WTC11 (cell line): ENCODE measurements at regions not wholly inside any gene's neighbourhood (a gene's known extent, or its start where the extent isn't known, plus 50 kb on each side); places are given as distances from the start of the nearest gene placed in this dataset.

Experiments used
- ATAC-seq: fragments of 200-7000 bp; cut with Tn5 transposase; 2 replicates; pipeline ENCODE4 v1.10.0; 2021; ENCODE audit warnings: mild to moderate bottlenecking, moderate library complexity
- CTCF ChIA-PET: fragments of 300-600 bp; sonication (Branson Sonifier 250); formaldehyde crosslinking; loops from one replicate; lab custom pipeline; 2021; ENCODE audit warnings: antibody characterized with exemption; lab: Charles Lee
- POLR2A ChIA-PET: fragments of 350-600 bp; sonication (Branson Sonifier 250); formaldehyde crosslinking; loops from one replicate; lab custom pipeline; 2021; ENCODE audit warnings: antibody characterized with exemption; lab: Charles Lee
- DNase-seq: peaks from one replicate; pipeline ENCODE4 v3.0.0; 2021; ENCODE audit warnings: low spot score
- H3K27ac Mint-ChIP-seq: 2 replicates; pipeline ENCODE4 v1.8.0; 2021; ENCODE audit warnings: mixed read lengths
- H3K27me3 Mint-ChIP-seq: 2 replicates; pipeline ENCODE4 v1.8.0; 2021; ENCODE audit warnings: low read depth, mild to moderate bottlenecking, moderate library complexity, mixed read lengths
- H3K36me3 Mint-ChIP-seq: 2 replicates; pipeline ENCODE4 v1.8.0; 2021; ENCODE audit warnings: mixed read lengths
- H3K4me1 Mint-ChIP-seq: 2 replicates; pipeline ENCODE4 v1.8.0; 2022; ENCODE audit warnings: mixed read lengths
- H3K4me3 Mint-ChIP-seq: 2 replicates; pipeline ENCODE4 v1.8.0; 2021; ENCODE audit warnings: mild to moderate bottlenecking, moderate library complexity, mixed read lengths
- H3K9me3 Mint-ChIP-seq: 2 replicates; pipeline ENCODE4 v1.8.0; 2021; ENCODE audit warnings: mixed read lengths
- ATF1 ChIP-seq: sonication (generic); formaldehyde crosslinking; IDR thresholded peaks from 2 replicates; pipeline ENCODE4 v1.8.1; 2023; ENCODE audit warnings: mild to moderate bottlenecking, moderate library complexity, missing genetic modification reagents
- E2F5 ChIP-seq: sonication (generic); formaldehyde crosslinking; IDR thresholded peaks from 2 replicates; pipeline ENCODE4 v1.8.1; 2022; ENCODE audit warnings: mild to moderate bottlenecking, moderate library complexity, missing genetic modification reagents
- EMX1 ChIP-seq: fragments of 250-450 bp; sonication (Bioruptor Pico); IDR thresholded peaks from 2 replicates; pipeline ENCODE4 v1.8.0; 2021; ENCODE audit warnings: mild to moderate bottlenecking
- FOXP1 ChIP-seq: sonication (generic); formaldehyde crosslinking; IDR thresholded peaks from 2 replicates; pipeline ENCODE4 v1.8.0; 2022; ENCODE audit warnings: missing genetic modification reagents, mild to moderate bottlenecking, moderate library complexity, borderline replicate concordance
- MLX ChIP-seq: sonication (generic); formaldehyde crosslinking; IDR thresholded peaks from 2 replicates; pipeline ENCODE4 v1.8.1; 2023; ENCODE audit warnings: mild to moderate bottlenecking, missing genetic modification reagents, moderate library complexity
- NFYB ChIP-seq: sonication (generic); formaldehyde crosslinking; conservative IDR thresholded peaks from 2 replicates; pipeline ENCODE4 v1.8.0; 2022; ENCODE audit warnings: low read depth, missing genetic modification reagents
- ZNF232 ChIP-seq: sonication (generic); formaldehyde crosslinking; IDR thresholded peaks from 2 replicates; pipeline ENCODE4 v1.8.0; 2022; ENCODE audit warnings: mild to moderate bottlenecking, missing genetic modification reagents
- ZNF281 ChIP-seq: sonication (generic); formaldehyde crosslinking; IDR thresholded peaks from 2 replicates; pipeline ENCODE4 v1.8.0; 2023; ENCODE audit warnings: mild to moderate bottlenecking, missing genetic modification reagents
- ZNF317 ChIP-seq: sonication (generic); formaldehyde crosslinking; IDR thresholded peaks from 2 replicates; pipeline ENCODE4 v1.8.1; 2023; ENCODE audit warnings: low read depth, mild to moderate bottlenecking, moderate library complexity, missing genetic modification reagents, borderline replicate concordance
- ZNF423 ChIP-seq: fragments of 250-450 bp; sonication (Bioruptor Pico); IDR thresholded peaks from 2 replicates; pipeline ENCODE4 v2.1.2; 2022; ENCODE audit warnings: mild to moderate bottlenecking, moderate library complexity
- TF ChIP-seq, protein P1 (sequence below): sonication (generic); formaldehyde crosslinking; IDR thresholded peaks from 2 replicates; pipeline ENCODE4 v1.8.1; 2023; ENCODE audit warnings: mild to moderate bottlenecking, missing genetic modification reagents, borderline replicate concordance
- TF ChIP-seq, protein P2 (sequence below): sonication (generic); formaldehyde crosslinking; conservative IDR thresholded peaks from 2 replicates; pipeline ENCODE4 v1.8.1; 2022; ENCODE audit warnings: mild to moderate bottlenecking, missing genetic modification reagents
- TF ChIP-seq, protein P3 (sequence below): sonication (generic); formaldehyde crosslinking; IDR thresholded peaks from 2 replicates; pipeline ENCODE4 v1.8.1; 2023; ENCODE audit warnings: mild to moderate bottlenecking, missing genetic modification reagents
- TF ChIP-seq, protein P4 (sequence below): sonication (generic); formaldehyde crosslinking; IDR thresholded peaks from 2 replicates; pipeline ENCODE4 v1.8.0; 2023; ENCODE audit warnings: missing genetic modification reagents, mild to moderate bottlenecking, borderline replicate concordance
- TF ChIP-seq, protein P5 (sequence below): sonication (generic); formaldehyde crosslinking; IDR thresholded peaks from 2 replicates; pipeline ENCODE4 v1.8.0; 2022; ENCODE audit warnings: mild to moderate bottlenecking, missing genetic modification reagents

DNA sequence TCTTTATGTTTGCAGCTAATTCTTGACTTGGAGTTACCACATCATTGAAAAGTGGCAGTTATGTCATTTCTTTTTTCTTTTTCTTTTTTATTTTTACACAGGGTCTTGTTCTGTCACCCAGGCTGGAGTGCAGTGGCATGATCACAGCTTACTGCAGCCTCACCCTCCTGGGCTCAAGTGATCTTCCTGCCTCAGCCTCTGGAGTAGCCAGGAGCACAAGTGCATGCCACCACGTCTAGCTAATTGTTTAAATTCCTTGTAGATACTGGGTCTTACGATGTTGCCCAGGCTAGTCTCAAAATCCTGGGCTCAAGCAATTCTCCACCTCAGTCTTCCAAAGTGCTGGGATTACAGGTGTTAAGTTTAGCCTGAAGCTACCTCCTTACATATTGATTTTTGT is 52.1 kb upstream of the KANK4 start (continued):
- TF ChIP-seq, protein P1, sequence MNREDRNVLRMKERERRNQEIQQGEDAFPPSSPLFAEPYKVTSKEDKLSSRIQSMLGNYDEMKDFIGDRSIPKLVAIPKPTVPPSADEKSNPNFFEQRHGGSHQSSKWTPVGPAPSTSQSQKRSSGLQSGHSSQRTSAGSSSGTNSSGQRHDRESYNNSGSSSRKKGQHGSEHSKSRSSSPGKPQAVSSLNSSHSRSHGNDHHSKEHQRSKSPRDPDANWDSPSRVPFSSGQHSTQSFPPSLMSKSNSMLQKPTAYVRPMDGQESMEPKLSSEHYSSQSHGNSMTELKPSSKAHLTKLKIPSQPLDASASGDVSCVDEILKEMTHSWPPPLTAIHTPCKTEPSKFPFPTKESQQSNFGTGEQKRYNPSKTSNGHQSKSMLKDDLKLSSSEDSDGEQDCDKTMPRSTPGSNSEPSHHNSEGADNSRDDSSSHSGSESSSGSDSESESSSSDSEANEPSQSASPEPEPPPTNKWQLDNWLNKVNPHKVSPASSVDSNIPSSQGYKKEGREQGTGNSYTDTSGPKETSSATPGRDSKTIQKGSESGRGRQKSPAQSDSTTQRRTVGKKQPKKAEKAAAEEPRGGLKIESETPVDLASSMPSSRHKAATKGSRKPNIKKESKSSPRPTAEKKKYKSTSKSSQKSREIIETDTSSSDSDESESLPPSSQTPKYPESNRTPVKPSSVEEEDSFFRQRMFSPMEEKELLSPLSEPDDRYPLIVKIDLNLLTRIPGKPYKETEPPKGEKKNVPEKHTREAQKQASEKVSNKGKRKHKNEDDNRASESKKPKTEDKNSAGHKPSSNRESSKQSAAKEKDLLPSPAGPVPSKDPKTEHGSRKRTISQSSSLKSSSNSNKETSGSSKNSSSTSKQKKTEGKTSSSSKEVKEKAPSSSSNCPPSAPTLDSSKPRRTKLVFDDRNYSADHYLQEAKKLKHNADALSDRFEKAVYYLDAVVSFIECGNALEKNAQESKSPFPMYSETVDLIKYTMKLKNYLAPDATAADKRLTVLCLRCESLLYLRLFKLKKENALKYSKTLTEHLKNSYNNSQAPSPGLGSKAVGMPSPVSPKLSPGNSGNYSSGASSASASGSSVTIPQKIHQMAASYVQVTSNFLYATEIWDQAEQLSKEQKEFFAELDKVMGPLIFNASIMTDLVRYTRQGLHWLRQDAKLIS (CRISPR knock-in tag) = no peak
- TF ChIP-seq ZNF423 = no peak
- no peak for TF ChIP-seq FOXP1 (CRISPR knock-in tag)
- TF ChIP-seq NFYB (CRISPR knock-in tag) = no peak

DNA sequence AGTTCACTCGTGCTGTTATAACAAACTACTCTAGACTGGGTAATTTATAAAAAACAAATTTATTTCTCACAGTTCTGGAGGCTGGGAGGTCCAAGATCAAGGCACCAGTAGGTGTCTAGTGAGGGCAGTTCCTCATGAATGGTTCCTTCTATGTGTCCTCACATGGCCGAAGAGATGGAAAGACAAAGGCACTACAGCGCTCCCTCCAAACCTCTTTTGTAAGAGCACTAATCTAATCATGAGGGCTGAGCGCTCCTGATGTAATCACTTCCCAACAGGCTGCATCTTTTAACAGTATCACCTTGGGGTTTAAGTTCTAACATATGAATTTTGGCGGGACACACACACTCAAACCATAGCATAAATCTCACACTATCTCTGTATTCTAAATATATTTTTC is 54.0 kb upstream of the KANK4 start:
- Mint-ChIP-seq H3K36me3 (no peaks in the 10 kb centered on the region), H3K27ac (no peak overlapping the region), H3K4me1 (0 out of 2 replicates have a peak, but pooled peaks cover 2% of the 10 kb centered on the region), H3K4me3 (no peak overlapping the region), H3K27me3 (no peaks in the 10 kb centered on the region; the same call in 1 of the 2 replicates), H3K9me3 (peaks cover 6% of the 10 kb centered on the region)
- CTCF ChIA-PET = no interaction called here
- TF ChIP-seq ZNF232 (no peak), ZNF317 (CRISPR knock-in tag) (no peak), EMX1 (CRISPR knock-in tag) (no peak), ATF1 (CRISPR knock-in tag) (no peak)
- TF ChIP-seq, protein P2, sequence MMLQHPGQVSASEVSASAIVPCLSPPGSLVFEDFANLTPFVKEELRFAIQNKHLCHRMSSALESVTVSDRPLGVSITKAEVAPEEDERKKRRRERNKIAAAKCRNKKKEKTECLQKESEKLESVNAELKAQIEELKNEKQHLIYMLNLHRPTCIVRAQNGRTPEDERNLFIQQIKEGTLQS (CRISPR knock-in tag) = no peak
- ATAC-seq (no peak), DNase-seq (no peak)
- POLR2A ChIA-PET = no interaction called here

GRCh38 chr1:62377043-62377562 is 57.9 kb upstream of the KANK4 start:
- H3K27ac Mint-ChIP-seq = no peak overlapping the region
- TF ChIP-seq ZNF423 (no peak), E2F5 (CRISPR knock-in tag) (no peak), MLX (CRISPR knock-in tag) (no peak), ZNF281 (CRISPR knock-in tag) (no peak)
- TF ChIP-seq, protein P3, sequence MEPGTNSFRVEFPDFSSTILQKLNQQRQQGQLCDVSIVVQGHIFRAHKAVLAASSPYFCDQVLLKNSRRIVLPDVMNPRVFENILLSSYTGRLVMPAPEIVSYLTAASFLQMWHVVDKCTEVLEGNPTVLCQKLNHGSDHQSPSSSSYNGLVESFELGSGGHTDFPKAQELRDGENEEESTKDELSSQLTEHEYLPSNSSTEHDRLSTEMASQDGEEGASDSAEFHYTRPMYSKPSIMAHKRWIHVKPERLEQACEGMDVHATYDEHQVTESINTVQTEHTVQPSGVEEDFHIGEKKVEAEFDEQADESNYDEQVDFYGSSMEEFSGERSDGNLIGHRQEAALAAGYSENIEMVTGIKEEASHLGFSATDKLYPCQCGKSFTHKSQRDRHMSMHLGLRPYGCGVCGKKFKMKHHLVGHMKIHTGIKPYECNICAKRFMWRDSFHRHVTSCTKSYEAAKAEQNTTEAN (CRISPR knock-in tag) = no peak
- TF ChIP-seq, protein P4, sequence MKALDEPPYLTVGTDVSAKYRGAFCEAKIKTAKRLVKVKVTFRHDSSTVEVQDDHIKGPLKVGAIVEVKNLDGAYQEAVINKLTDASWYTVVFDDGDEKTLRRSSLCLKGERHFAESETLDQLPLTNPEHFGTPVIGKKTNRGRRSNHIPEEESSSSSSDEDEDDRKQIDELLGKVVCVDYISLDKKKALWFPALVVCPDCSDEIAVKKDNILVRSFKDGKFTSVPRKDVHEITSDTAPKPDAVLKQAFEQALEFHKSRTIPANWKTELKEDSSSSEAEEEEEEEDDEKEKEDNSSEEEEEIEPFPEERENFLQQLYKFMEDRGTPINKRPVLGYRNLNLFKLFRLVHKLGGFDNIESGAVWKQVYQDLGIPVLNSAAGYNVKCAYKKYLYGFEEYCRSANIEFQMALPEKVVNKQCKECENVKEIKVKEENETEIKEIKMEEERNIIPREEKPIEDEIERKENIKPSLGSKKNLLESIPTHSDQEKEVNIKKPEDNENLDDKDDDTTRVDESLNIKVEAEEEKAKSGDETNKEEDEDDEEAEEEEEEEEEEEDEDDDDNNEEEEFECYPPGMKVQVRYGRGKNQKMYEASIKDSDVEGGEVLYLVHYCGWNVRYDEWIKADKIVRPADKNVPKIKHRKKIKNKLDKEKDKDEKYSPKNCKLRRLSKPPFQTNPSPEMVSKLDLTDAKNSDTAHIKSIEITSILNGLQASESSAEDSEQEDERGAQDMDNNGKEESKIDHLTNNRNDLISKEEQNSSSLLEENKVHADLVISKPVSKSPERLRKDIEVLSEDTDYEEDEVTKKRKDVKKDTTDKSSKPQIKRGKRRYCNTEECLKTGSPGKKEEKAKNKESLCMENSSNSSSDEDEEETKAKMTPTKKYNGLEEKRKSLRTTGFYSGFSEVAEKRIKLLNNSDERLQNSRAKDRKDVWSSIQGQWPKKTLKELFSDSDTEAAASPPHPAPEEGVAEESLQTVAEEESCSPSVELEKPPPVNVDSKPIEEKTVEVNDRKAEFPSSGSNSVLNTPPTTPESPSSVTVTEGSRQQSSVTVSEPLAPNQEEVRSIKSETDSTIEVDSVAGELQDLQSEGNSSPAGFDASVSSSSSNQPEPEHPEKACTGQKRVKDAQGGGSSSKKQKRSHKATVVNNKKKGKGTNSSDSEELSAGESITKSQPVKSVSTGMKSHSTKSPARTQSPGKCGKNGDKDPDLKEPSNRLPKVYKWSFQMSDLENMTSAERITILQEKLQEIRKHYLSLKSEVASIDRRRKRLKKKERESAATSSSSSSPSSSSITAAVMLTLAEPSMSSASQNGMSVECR (CRISPR knock-in tag) = no peak
- TF ChIP-seq, protein P5, sequence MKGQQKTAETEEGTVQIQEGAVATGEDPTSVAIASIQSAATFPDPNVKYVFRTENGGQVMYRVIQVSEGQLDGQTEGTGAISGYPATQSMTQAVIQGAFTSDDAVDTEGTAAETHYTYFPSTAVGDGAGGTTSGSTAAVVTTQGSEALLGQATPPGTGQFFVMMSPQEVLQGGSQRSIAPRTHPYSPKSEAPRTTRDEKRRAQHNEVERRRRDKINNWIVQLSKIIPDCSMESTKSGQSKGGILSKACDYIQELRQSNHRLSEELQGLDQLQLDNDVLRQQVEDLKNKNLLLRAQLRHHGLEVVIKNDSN (CRISPR knock-in tag) = no peak
- TF ChIP-seq, all 79 proteins: peak for 0
- ATAC-seq = no peak
- DNase-seq = no peak
- Mint-ChIP-seq H3K36me3 (no peaks in the 10 kb centered on the region), H3K4me3 (no peak overlapping the region), H3K4me1 (no peaks in the 10 kb centered on the region), H3K27me3 (no peaks in the 10 kb centered on the region), H3K9me3 (peaks cover 10% of the 10 kb centered on the region)
- POLR2A ChIA-PET = interaction anchor here (0.7 kb wide), 1 partner anchor 165 kb away, joined by 4 read pairs; no protein-coding TSS in a partner anchor
- CTCF ChIA-PET = interaction anchor here (0.7 to 1.3 kb wide), 2 partner anchors 12 to 204 kb away, joined by 3 read pairs; no protein-coding TSS in a partner anchor
